H1 (cell line): ENCODE measurements at regions not wholly inside any gene's neighbourhood (a gene's known extent, or its start where the extent isn't known, plus 50 kb on each side); places are given as distances from the start of the nearest gene placed in this dataset.

ENCODE experiments used
- CTCF ChIA-PET: fragments of 300-600 bp; sonication (Branson Sonifier 250); formaldehyde crosslinking; loops from one replicate; lab custom pipeline; 2021; ENCODE audit not compliant: partially characterized antibody; lab: Charles Lee
- POLR2A ChIA-PET: fragments of 300-600 bp; sonication (Branson Sonifier 250); formaldehyde crosslinking; loops from one replicate; lab custom pipeline; 2021; ENCODE audit warnings: inconsistent platforms; ENCODE audit not compliant: partially characterized antibody; lab: Charles Lee
- DNase-seq, 2 experiments: peaks; one replicate each; pipeline versions ENCODE4 v3.0.0 to v3.0.0-alpha.2; 2010 to 2022; ENCODE audit warnings: low spot score in 2 of 2, low read depth in 1 of 2, mixed read lengths in 1 of 2
- FAIRE-seq: peaks from 2 replicates; lab custom pipeline; 2011; peaks lifted over from hg19 to GRCh38; lab: Jason Lieb, UNC
- H2AFZ ChIP-seq: 2 replicates; pipeline ENCODE4 v1.8.1; 2012; ENCODE audit warnings: low read length, inconsistent platforms
- H2AK5ac ChIP-seq: 2 replicates; pipeline ENCODE4 v1.6.1; 2013; ENCODE audit warnings: low read depth, low read length
- H2BK120ac ChIP-seq: replicated peaks from 2 replicates; pipeline ENCODE3; 2013; ENCODE audit warnings: low read depth, low read length, inconsistent platforms
- H2BK12ac ChIP-seq: 2 replicates; pipeline ENCODE4 v1.6.1; 2013; ENCODE audit warnings: low read depth, low read length
- H2BK15ac ChIP-seq: 2 replicates; pipeline ENCODE4 v1.6.1; 2013; ENCODE audit warnings: low read length
- H2BK20ac ChIP-seq: 2 replicates; pipeline ENCODE4 v1.6.1; 2013; ENCODE audit warnings: low read length
- H2BK5ac ChIP-seq: 2 replicates; pipeline ENCODE4 v1.6.1; 2013; ENCODE audit warnings: low read depth, low read length
- H3K14ac ChIP-seq: 2 replicates; pipeline ENCODE4 v1.6.1; 2013; ENCODE audit warnings: inconsistent platforms; ENCODE audit not compliant: insufficient read length
- H3K18ac ChIP-seq: 2 replicates; pipeline ENCODE4 v1.6.1; 2013; ENCODE audit warnings: low read length; ENCODE audit errors: extremely low read depth
- H3K23ac ChIP-seq: 2 replicates; pipeline ENCODE4 v1.6.1; 2013; ENCODE audit warnings: inconsistent platforms; ENCODE audit not compliant: insufficient read length
- H3K23me2 ChIP-seq: 2 replicates; pipeline ENCODE4 v1.6.1; 2013; ENCODE audit warnings: low read depth, low read length
- H3K27ac ChIP-seq: 2 replicates; pipeline ENCODE4 v1.6.1; 2011; ENCODE audit warnings: low read depth, low read length, inconsistent platforms
- H3K27me3 ChIP-seq, 4 experiments: replicated peaks in 1 of 4; 1 replicate in 1 of 4; 2 replicates in 3 of 4; pipeline versions ENCODE4 v1.6.1 to v1.8.1; 2011 to 2013; ENCODE audit warnings: low read length in 3 of 4, mild to moderate bottlenecking in 3 of 4, inconsistent platforms in 2 of 4, mixed read lengths in 2 of 4, moderate library complexity in 1 of 4; ENCODE audit not compliant: control insufficient read depth in 3 of 4, insufficient read depth in 3 of 4; ENCODE audit errors: extremely low read depth in 1 of 4
- H3K36me3 ChIP-seq, 4 experiments: 2 replicates each; pipeline versions ENCODE4 v1.6.1 to v1.8.1; 2011 to 2013; ENCODE audit warnings: mild to moderate bottlenecking in 4 of 4, low read length in 3 of 4, moderate library complexity in 2 of 4, control low read depth in 1 of 4, inconsistent platforms in 1 of 4; ENCODE audit not compliant: insufficient read depth in 4 of 4, control insufficient read depth in 2 of 4
- H3K4ac ChIP-seq: replicated peaks from 2 replicates; pipeline ENCODE3; 2013; ENCODE audit warnings: low read length, low read depth, mixed read lengths, inconsistent platforms; ENCODE audit not compliant: insufficient read length
- H3K4me1 ChIP-seq, 4 experiments: replicated peaks in 1 of 4; 1 replicate in 1 of 4; 2 replicates in 3 of 4; pipeline versions ENCODE4 v1.6.1 to v1.8.1; 2011 to 2013; ENCODE audit warnings: low read length in 3 of 4, inconsistent platforms in 2 of 4, mixed read lengths in 1 of 4; ENCODE audit not compliant: insufficient read depth in 4 of 4, control insufficient read depth in 3 of 4
- H3K4me2 ChIP-seq, 2 experiments: 2 replicates each; pipeline versions ENCODE4 v1.6.1 to v1.8.1; 2011 to 2013; ENCODE audit warnings: low read depth in 2 of 2, low read length in 2 of 2, control low read depth in 1 of 2, inconsistent platforms in 1 of 2, mild to moderate bottlenecking in 1 of 2; ENCODE audit not compliant: insufficient read depth in 1 of 2
- H3K4me3 ChIP-seq, 4 experiments: fragments of 200-600, 300-600 bp in 1 of 4; sonication (generic), shearing (Covaris generic), sonication (Bioruptor Twin) in 1 of 4; 2 replicates each; pipeline versions ENCODE4 v1.5.1 to v1.8.1; 2011 to 2016; ENCODE audit warnings: low read length in 4 of 4, low read depth in 3 of 4, control low read depth in 2 of 4, inconsistent platforms in 2 of 4, mild to moderate bottlenecking in 2 of 4, mixed read lengths in 1 of 4, moderate library complexity in 1 of 4; ENCODE audit not compliant: insufficient read depth in 2 of 4; ENCODE audit errors: extremely low read depth in 1 of 4
- H3K56ac ChIP-seq: replicated peaks from 2 replicates; pipeline ENCODE3; 2013; ENCODE audit warnings: low read depth, mild to moderate bottlenecking, mixed read lengths, low read length, inconsistent platforms; ENCODE audit not compliant: insufficient read length
- H3K79me1 ChIP-seq: 2 replicates; pipeline ENCODE4 v1.6.1; 2013; ENCODE audit warnings: low read depth, low read length, control low read depth
- H3K79me2 ChIP-seq, 2 experiments: 2 replicates each; pipeline versions ENCODE4 v1.6.1 to v1.8.1; 2012 to 2013; ENCODE audit warnings: low read length in 2 of 2, mild to moderate bottlenecking in 2 of 2, inconsistent platforms in 1 of 2; ENCODE audit not compliant: insufficient read depth in 2 of 2, control insufficient read depth in 1 of 2
- H3K9ac ChIP-seq, 4 experiments: replicated peaks in 1 of 4; 1 replicate in 1 of 4; 2 replicates in 3 of 4; pipeline versions ENCODE4 v1.6.1 to v1.8.1; 2011 to 2013; ENCODE audit warnings: low read depth in 3 of 4, low read length in 3 of 4, control low read depth in 2 of 4, mild to moderate bottlenecking in 2 of 4, moderate library complexity in 2 of 4, inconsistent platforms in 1 of 4; ENCODE audit errors: extremely low read depth in 1 of 4
- H3K9me3 ChIP-seq, 2 experiments: 2 replicates each; pipeline versions ENCODE4 v1.6.1 to v1.8.1; 2012 to 2013; ENCODE audit warnings: mild to moderate bottlenecking in 2 of 2, moderate library complexity in 2 of 2, control low read depth in 1 of 2, inconsistent platforms in 1 of 2, low read depth in 1 of 2, low read length in 1 of 2, mixed read lengths in 1 of 2; ENCODE audit not compliant: insufficient read depth in 2 of 2
- H4K20me1 ChIP-seq, 2 experiments: replicated peaks in 1 of 2; 2 replicates each; pipeline versions ENCODE3 to v1.8.1; 2011 to 2013; ENCODE audit warnings: inconsistent platforms in 2 of 2, low read length in 2 of 2, mild to moderate bottlenecking in 1 of 2; ENCODE audit not compliant: insufficient read depth in 2 of 2, control insufficient read depth in 1 of 2
- H4K5ac ChIP-seq: 2 replicates; pipeline ENCODE4 v1.6.1; 2013; ENCODE audit warnings: low read length, low read depth, mixed read lengths, inconsistent platforms; ENCODE audit not compliant: insufficient read length
- H4K8ac ChIP-seq: 2 replicates; pipeline ENCODE4 v1.8.0; 2013; ENCODE audit warnings: mild to moderate bottlenecking, moderate library complexity, low read length, inconsistent platforms; ENCODE audit not compliant: insufficient read depth; ENCODE audit errors: extremely low read depth
- H4K91ac ChIP-seq: replicated peaks from 2 replicates; pipeline ENCODE3; 2013; ENCODE audit warnings: low read length, mixed read lengths, inconsistent platforms; ENCODE audit not compliant: insufficient read length
- BCL11A ChIP-seq, 2 experiments: IDR thresholded peaks; one replicate each; pipeline ENCODE4 v1.6.1; 2011; ENCODE audit warnings: low read depth in 2 of 2, low read length in 2 of 2, mild to moderate bottlenecking in 2 of 2
- HDAC2 ChIP-seq, 2 experiments: fragments of 300-600 bp in 1 of 2; sonication (generic) in 1 of 2; IDR thresholded peaks; 2 replicates each; pipeline ENCODE4 v1.6.1; 2011 to 2012; ENCODE audit warnings: low read depth in 2 of 2, low read length in 2 of 2, mild to moderate bottlenecking in 2 of 2, moderate library complexity in 2 of 2, borderline replicate concordance in 1 of 2, inconsistent platforms in 1 of 2
- WGBS, 2 experiments: shearing (Covaris generic) in 1 of 2; methylation state at CpG; one replicate each; pipeline versions ENCODE4 v1.1.6 to v1.1.7; 2013 to 2015; ENCODE audit warnings: low lambda C conversion rate in 2 of 2, mixed read lengths in 2 of 2, inconsistent platforms in 1 of 2, low coverage in 1 of 2, missing lambda C conversion rate in 1 of 2; ENCODE audit not compliant: insufficient replicate concordance in 2 of 2, insufficient coverage in 1 of 2, insufficient read length in 1 of 2; ENCODE audit errors: extremely low coverage in 1 of 2, missing lambda C conversion rate in 1 of 2; 5-methylcytosine and 5-hydroxymethylcytosine counted together

DNA sequence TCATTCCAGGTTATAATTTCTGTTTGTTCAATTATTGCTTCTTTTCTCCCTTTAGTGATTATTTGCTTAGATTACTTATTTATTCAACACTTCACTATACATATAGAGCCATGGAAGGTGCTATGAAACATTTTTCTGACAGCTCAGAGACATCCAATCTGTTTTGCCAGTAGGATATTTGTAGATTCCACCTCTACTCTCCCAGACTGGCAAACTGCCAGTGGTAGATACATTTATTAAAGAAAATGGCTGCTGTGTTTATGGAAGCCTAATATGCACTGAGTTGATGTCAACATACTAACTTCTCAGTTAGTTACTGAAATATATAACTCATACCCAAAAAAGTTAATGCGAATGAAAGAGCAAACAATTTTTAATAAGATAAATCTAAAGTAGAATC, 348.6 kb downstream of the TRAM1L1 start:
- Histone ChIP-seq H2BK120ac (no peak overlapping the region), H3K4me1 (no peaks in the 10 kb centered on the region), H3K23ac (no peak overlapping the region), H3K27me3 (no peaks in the 10 kb centered on the region), H4K91ac (no peak overlapping the region), H3K4me2 (no peak overlapping the region), H3K18ac (no peak overlapping the region), H3K9me3 (no peaks in the 10 kb centered on the region), H2BK15ac (no peak overlapping the region), H4K8ac (no peak overlapping the region), H3K14ac (no peak overlapping the region), H3K79me2 (no peaks in the 10 kb centered on the region), H3K56ac (no peak overlapping the region), H3K4ac (no peak overlapping the region), H4K5ac (no peak overlapping the region), H3K4me3 (no peak overlapping the region), H2AFZ (no peak overlapping the region), H4K20me1 (no peaks in the 10 kb centered on the region), H3K79me1 (no peaks in the 10 kb centered on the region), H2BK5ac (no peak overlapping the region), H2BK20ac (no peak overlapping the region), H2AK5ac (no peak overlapping the region), H2BK12ac (no peak overlapping the region), H3K23me2 (no peaks in the 10 kb centered on the region; the same call in 1 of the 2 replicates), H3K9ac (no peak overlapping the region), H3K36me3 (no peaks in the 10 kb centered on the region), H3K27ac (no peak overlapping the region)
- ChIA-PET POLR2A (no interaction called here), CTCF (no interaction called here)
- DNase-seq (no peak), FAIRE-seq (no peak)
- WGBS, 2 experiments: 100% methylated on average over 1 of the region's 1 CpG; no CpG with 5 or more reads in 1 of the 2 experiments
- no peak for TF ChIP-seq HDAC2 (IDR thresholded peaks at IDR 0.05; ENCODE audit: borderline replicate concordance in 1 of 2, low read depth in 2 of 2, low read length in 2 of 2)
- TF ChIP-seq BCL11A (IDR thresholded peaks at IDR 0.05; ENCODE audit: low read depth in 2 of 2, low read length in 2 of 2): no peak
